ENCODE measurements at regions not wholly inside any gene's neighbourhood (a gene's known extent, or its start where the extent isn't known, plus 50 kb on each side); places are given as distances from the start of the nearest gene placed in this dataset.

GRCh38 chr9:13879981-13880380 lies 434.0 kb downstream of the NFIB start:
- no peaks in the 10 kb centered on the region for H3K9me3 ChIP-seq
- no peak for DNase-seq (ENCODE audit: low read depth in 1 of 2, low spot score in 1 of 2)
- ChIA-PET POLR2A (no interaction called here), CTCF (no interaction called here)
- no peaks in the 10 kb centered on the region for H3K4me1 ChIP-seq
- no peak overlapping the region for H3K4me3 ChIP-seq
- no peak overlapping the region for H3K4me2 ChIP-seq
- no peak for FAIRE-seq
- TF ChIP-seq NFE2L2 (conservative IDR thresholded peaks at IDR 0.05; ENCODE audit: low read length) (no peak), JUNB (IDR thresholded peaks at IDR 0.05) (no peak), GATA3 (IDR thresholded peaks at IDR 0.05; ENCODE audit: borderline replicate concordance) (no peak), ESRRA (IDR thresholded peaks at IDR 0.05; ENCODE audit: borderline replicate concordance, low read length) (no peak)
- H3K27ac ChIP-seq: no peak overlapping the region
- 36% methylated on average over 1 of the region's 1 CpG for WGBS (ENCODE audit: missing lambda C conversion rate)
- no peak for ATAC-seq

- POLR2A ChIA-PET: no interaction called here
- no peak overlapping the region for H3K4me2 ChIP-seq
- WGBS (ENCODE audit: missing lambda C conversion rate): 30% methylated on average over 3 of the region's 3 CpGs
- no peak for TF ChIP-seq FOSB (CRISPR knock-in tag; IDR thresholded peaks at IDR 0.05)
- TF ChIP-seq CHD2 (IDR thresholded peaks at IDR 0.05; ENCODE audit: low read length, partially characterized antibody): no peak
- TF ChIP-seq ATOH8 (CRISPR knock-in tag; IDR thresholded peaks at IDR 0.05; ENCODE audit: low read depth): no peak
- H3K9me3 ChIP-seq: no peaks in the 10 kb centered on the region
- no peak overlapping the region for H3K4me3 ChIP-seq
- no peak for FAIRE-seq
- DNase-seq (ENCODE audit: low read depth in 1 of 2, low spot score in 1 of 2): no peak
- no peaks in the 10 kb centered on the region for H3K4me1 ChIP-seq
- no peak for ATAC-seq
- CTCF ChIA-PET: no interaction called here
- no peak overlapping the region for H3K27ac ChIP-seq
These were observed 434.9 kb downstream of the NFIB start for GRCh38 chr9:13879011-13879410.

- no peak for DNase-seq (ENCODE audit: low read depth in 1 of 2, low spot score in 1 of 2)
- CTCF ChIA-PET: interaction anchor here (1.4 kb wide), 1 partner anchor 30 kb away, joined by 3 read pairs; no protein-coding TSS in a partner anchor
- H3K4me2 ChIP-seq: no peak overlapping the region
- no peaks in the 10 kb centered on the region for H3K9me3 ChIP-seq
- no peaks in the 10 kb centered on the region for H3K4me1 ChIP-seq
- H3K27ac ChIP-seq: no peak overlapping the region
- WGBS (ENCODE audit: missing lambda C conversion rate): 11% methylated on average over 3 of the region's 3 CpGs
- POLR2A ChIA-PET: no interaction called here
- ATAC-seq: no peak
- no peak for FAIRE-seq
- TF ChIP-seq MAZ (IDR thresholded peaks at IDR 0.05; ENCODE audit: borderline replicate concordance, low read depth, low read length): no peak
- TF ChIP-seq POLR2A (IDR thresholded peaks at IDR 0.05; ENCODE audit: low read length): no peak
- no peak for TF ChIP-seq NR3C1 (IDR thresholded peaks at IDR 0.05)
- TF ChIP-seq CBX8 (IDR thresholded peaks at IDR 0.05): no peak
- TF ChIP-seq ZC3H11A (IDR thresholded peaks at IDR 0.05): no peak
- no peak for TF ChIP-seq ZSCAN20 (CRISPR knock-in tag; IDR thresholded peaks at IDR 0.05)
- TF ChIP-seq MAFK (IDR thresholded peaks at IDR 0.05; ENCODE audit: partially characterized antibody): no peak
- TF ChIP-seq NFE2L2 (conservative IDR thresholded peaks at IDR 0.05; ENCODE audit: low read length): no peak
- no peak for TF ChIP-seq ZFP36 (IDR thresholded peaks at IDR 0.05; ENCODE audit: borderline replicate concordance, partially characterized antibody)
- TF ChIP-seq HOXB5 (CRISPR knock-in tag; IDR thresholded peaks at IDR 0.05): no peak
- no peak for TF ChIP-seq SREBF2 (IDR thresholded peaks at IDR 0.05)
- TF ChIP-seq CEBPB (IDR thresholded peaks at IDR 0.05): no peak
- no peak for TF ChIP-seq HEYL (CRISPR knock-in tag; IDR thresholded peaks at IDR 0.05)
- TF ChIP-seq ZNF302 (CRISPR knock-in tag; IDR thresholded peaks at IDR 0.05): no peak
- no peak for TF ChIP-seq HDAC2 (IDR thresholded peaks at IDR 0.05)
- TF ChIP-seq RNF2 (IDR thresholded peaks at IDR 0.05; ENCODE audit: borderline replicate concordance, low read depth): no peak
- TF ChIP-seq HOXA7 (CRISPR knock-in tag; IDR thresholded peaks at IDR 0.05): no peak
- TF ChIP-seq TP53 (CRISPR knock-in tag; IDR thresholded peaks at IDR 0.05): no peak
- no peak for TF ChIP-seq FOSB (CRISPR knock-in tag; IDR thresholded peaks at IDR 0.05)
- TF ChIP-seq TFCP2L1 (CRISPR knock-in tag; IDR thresholded peaks at IDR 0.05): no peak
- no peak overlapping the region for H3K4me3 ChIP-seq
These were observed 435.7 kb downstream of the NFIB start for GRCh38 chr9:13878241-13878711.

GRCh38 chr9:13876741-13877140 lies 437.2 kb downstream of the NFIB start:
- POLR2A ChIA-PET: no interaction called here
- no peaks in the 10 kb centered on the region for H3K4me1 ChIP-seq
- ATAC-seq: no peak
- CTCF ChIA-PET: no interaction called here
- no peak for FAIRE-seq
- no peak overlapping the region for H3K4me2 ChIP-seq
- H3K9me3 ChIP-seq: no peaks in the 10 kb centered on the region
- H3K27ac ChIP-seq: no peak overlapping the region
- H3K4me3 ChIP-seq: no peak overlapping the region
- DNase-seq (ENCODE audit: low read depth in 1 of 2, low spot score in 1 of 2): no peak
- 0% methylated on average over 1 of the region's 1 CpG for WGBS (ENCODE audit: missing lambda C conversion rate)
- no peak for TF ChIP-seq CEBPB (IDR thresholded peaks at IDR 0.05)
- no peak for TF ChIP-seq NPAS2 (CRISPR knock-in tag; IDR thresholded peaks at IDR 0.05; ENCODE audit: borderline replicate concordance)
- no peak for TF ChIP-seq ZNF302 (CRISPR knock-in tag; IDR thresholded peaks at IDR 0.05)
- no peak for TF ChIP-seq REST (IDR thresholded peaks at IDR 0.05)
- TF ChIP-seq TP53 (CRISPR knock-in tag; IDR thresholded peaks at IDR 0.05): no peak
- TF ChIP-seq KDM1A (IDR thresholded peaks at IDR 0.05; ENCODE audit: low read depth): no peak
- no peak for TF ChIP-seq E2F6 (IDR thresholded peaks at IDR 0.05; ENCODE audit: borderline replicate concordance, low read depth)
- TF ChIP-seq RAD21 (conservative IDR thresholded peaks at IDR 0.05 in 1 of 2, IDR thresholded peaks at IDR 0.05 in 1 of 2): no peak

Measured in A549 (cell line).